ENCODE measurements at regions not wholly inside any gene's neighbourhood (a gene's known extent, or its start where the extent isn't known, plus 50 kb on each side); places are given as distances from the start of the nearest gene placed in this dataset.

- Histone ChIP-seq H3K4me1 (ENCODE audit: control extremely low read depth in 1 of 4, control insufficient read depth in 4 of 4, insufficient read depth in 4 of 4, low read length in 3 of 4) (no peaks in the 10 kb centered on the region), H3K9me3 (ENCODE audit: control extremely low read depth in 1 of 5, control insufficient read depth in 4 of 5, insufficient read depth in 2 of 5, low read depth in 1 of 5, low read length in 4 of 5) (no peaks in the 10 kb centered on the region), H3K36me3 (ENCODE audit: control insufficient read depth in 4 of 4, insufficient read depth in 4 of 4, low read length in 3 of 4) (no peaks in the 10 kb centered on the region), H3K27me3 (replicated peaks in 2 of 5; ENCODE audit: control insufficient read depth in 4 of 5, insufficient read depth in 5 of 5, low read length in 4 of 5) (peaks cover 0 to 22% (median 2%) of the 10 kb centered on the region in 5 experiments), H3K4me3 (ENCODE audit: control insufficient read depth in 1 of 7, extremely low read depth in 1 of 7, insufficient read depth in 4 of 7, low read depth in 2 of 7, low read length in 6 of 7) (no peak overlapping the region), H3K27ac (ENCODE audit: insufficient read depth in 1 of 2, low read depth in 1 of 2, low read length in 2 of 2, poor library complexity in 1 of 2, severe bottlenecking in 2 of 2) (no peak overlapping the region)
- POLR2A ChIA-PET: no interaction called here
- CTCF ChIA-PET: no interaction called here
- WGBS (ENCODE audit: insufficient coverage): 96% methylated on average over 3 of the region's 5 CpGs
- DNase-seq: no peak
Measured at GRCh38 chr9:32707326-32707725, 71.9 kb upstream of the TAF1L start.

- no peak for DNase-seq
- H3K27ac ChIP-seq (ENCODE audit: insufficient read depth in 1 of 2, low read depth in 1 of 2, low read length in 2 of 2, poor library complexity in 1 of 2, severe bottlenecking in 2 of 2): no peak overlapping the region
- no peaks in the 10 kb centered on the region for H3K9me3 ChIP-seq (ENCODE audit: control extremely low read depth in 1 of 5, control insufficient read depth in 4 of 5, insufficient read depth in 2 of 5, low read depth in 1 of 5, low read length in 4 of 5)
- POLR2A ChIA-PET: no interaction called here
- no peaks in the 10 kb centered on the region for H3K36me3 ChIP-seq (ENCODE audit: control insufficient read depth in 4 of 4, insufficient read depth in 4 of 4, low read length in 3 of 4)
- H3K27me3 ChIP-seq (replicated peaks in 2 of 5; ENCODE audit: control insufficient read depth in 4 of 5, insufficient read depth in 5 of 5, low read length in 4 of 5): peaks cover 0 to 15% (median 2%) of the 10 kb centered on the region in 5 experiments
- H3K4me1 ChIP-seq (ENCODE audit: control extremely low read depth in 1 of 4, control insufficient read depth in 4 of 4, insufficient read depth in 4 of 4, low read length in 3 of 4): no peaks in the 10 kb centered on the region
- H3K4me3 ChIP-seq (ENCODE audit: control insufficient read depth in 1 of 7, extremely low read depth in 1 of 7, insufficient read depth in 4 of 7, low read depth in 2 of 7, low read length in 6 of 7): no peak overlapping the region
- 0% methylated on average over 1 of the region's 3 CpGs for WGBS (ENCODE audit: insufficient coverage)
- CTCF ChIA-PET: no interaction called here
Measured at GRCh38 chr9:32708480-32709150, 73.1 kb upstream of the TAF1L start.

DNA sequence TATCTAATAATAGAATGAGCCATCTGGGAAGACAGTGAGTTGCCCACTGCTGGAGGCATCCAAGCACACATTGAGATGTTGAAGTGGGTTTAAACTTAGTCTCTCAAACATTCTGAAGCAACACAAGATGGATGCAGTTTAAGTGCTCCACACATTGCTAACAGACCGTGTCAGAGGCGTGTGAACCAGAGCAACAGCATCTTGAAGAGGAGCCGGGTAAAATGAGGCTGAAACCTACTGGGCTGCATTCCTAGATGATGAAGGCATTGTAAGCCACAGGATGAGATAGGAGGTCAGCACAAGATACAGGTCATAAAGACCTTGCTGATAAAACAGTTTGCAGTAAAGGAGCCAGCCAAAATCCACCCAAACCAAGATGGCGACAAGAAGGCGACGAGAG is 73.5 kb upstream of the TMEM215 start:
- ChIA-PET POLR2A (no interaction called here), CTCF (no interaction called here)

GRCh38 chr9:32716425-32716824 is 66.9 kb upstream of the TMEM215 start:
- peaks cover 0 to 5% (median 0%) of the 10 kb centered on the region in 5 experiments for H3K27me3 ChIP-seq (replicated peaks in 2 of 5; ENCODE audit: control insufficient read depth in 4 of 5, insufficient read depth in 5 of 5, low read length in 4 of 5)
- CTCF ChIA-PET: no interaction called here
- WGBS (ENCODE audit: insufficient coverage): no CpG with 5 or more reads among the region's 1 CpG

More for the DNA sequence above, 73.5 kb upstream of the TMEM215 start:
- no peak for DNase-seq
- H3K36me3 ChIP-seq (ENCODE audit: control insufficient read depth in 4 of 4, insufficient read depth in 4 of 4, low read length in 3 of 4): no peaks in the 10 kb centered on the region
- no peak overlapping the region for H3K27ac ChIP-seq (ENCODE audit: insufficient read depth in 1 of 2, low read depth in 1 of 2, low read length in 2 of 2, poor library complexity in 1 of 2, severe bottlenecking in 2 of 2)
- H3K4me1 ChIP-seq (ENCODE audit: control extremely low read depth in 1 of 4, control insufficient read depth in 4 of 4, insufficient read depth in 4 of 4, low read length in 3 of 4): no peaks in the 10 kb centered on the region
- H3K9me3 ChIP-seq (ENCODE audit: control extremely low read depth in 1 of 5, control insufficient read depth in 4 of 5, insufficient read depth in 2 of 5, low read depth in 1 of 5, low read length in 4 of 5): no peaks in the 10 kb centered on the region
- H3K4me3 ChIP-seq (ENCODE audit: control insufficient read depth in 1 of 7, extremely low read depth in 1 of 7, insufficient read depth in 4 of 7, low read depth in 2 of 7, low read length in 6 of 7): no peak overlapping the region
- WGBS (ENCODE audit: insufficient coverage): 100% methylated on average over 5 of the region's 6 CpGs
- peaks cover 0 to 14% (median 2%) of the 10 kb centered on the region in 5 experiments for H3K27me3 ChIP-seq (replicated peaks in 2 of 5; ENCODE audit: control insufficient read depth in 4 of 5, insufficient read depth in 5 of 5, low read length in 4 of 5)

GRCh38 chr9:32716955-32717543 is 66.3 kb upstream of the TMEM215 start:
- Histone ChIP-seq H3K4me3 (ENCODE audit: control insufficient read depth in 1 of 7, extremely low read depth in 1 of 7, insufficient read depth in 4 of 7, low read depth in 2 of 7, low read length in 6 of 7) (no peak overlapping the region), H3K36me3 (ENCODE audit: control insufficient read depth in 4 of 4, insufficient read depth in 4 of 4, low read length in 3 of 4) (no peaks in the 10 kb centered on the region), H3K4me1 (ENCODE audit: control extremely low read depth in 1 of 4, control insufficient read depth in 4 of 4, insufficient read depth in 4 of 4, low read length in 3 of 4) (no peaks in the 10 kb centered on the region), H3K27ac (ENCODE audit: insufficient read depth in 1 of 2, low read depth in 1 of 2, low read length in 2 of 2, poor library complexity in 1 of 2, severe bottlenecking in 2 of 2) (no peak overlapping the region), H3K9me3 (ENCODE audit: control extremely low read depth in 1 of 5, control insufficient read depth in 4 of 5, insufficient read depth in 2 of 5, low read depth in 1 of 5, low read length in 4 of 5) (no peaks in the 10 kb centered on the region), H3K27me3 (replicated peaks in 2 of 5; ENCODE audit: control insufficient read depth in 4 of 5, insufficient read depth in 5 of 5, low read length in 4 of 5) (peaks cover 0 to 5% (median 0%) of the 10 kb centered on the region in 5 experiments)
- no peak for DNase-seq
- WGBS (ENCODE audit: insufficient coverage): 96% methylated on average over 3 of the region's 4 CpGs
- ChIA-PET POLR2A (no interaction called here), CTCF (no interaction called here)

More at GRCh38 chr9:32716425-32716824, 66.9 kb upstream of the TMEM215 start:
- POLR2A ChIA-PET: no interaction called here
- Histone ChIP-seq H3K4me3 (ENCODE audit: control insufficient read depth in 1 of 7, extremely low read depth in 1 of 7, insufficient read depth in 4 of 7, low read depth in 2 of 7, low read length in 6 of 7) (no peak overlapping the region), H3K4me1 (ENCODE audit: control extremely low read depth in 1 of 4, control insufficient read depth in 4 of 4, insufficient read depth in 4 of 4, low read length in 3 of 4) (no peaks in the 10 kb centered on the region), H3K27ac (ENCODE audit: insufficient read depth in 1 of 2, low read depth in 1 of 2, low read length in 2 of 2, poor library complexity in 1 of 2, severe bottlenecking in 2 of 2) (no peak overlapping the region), H3K36me3 (ENCODE audit: control insufficient read depth in 4 of 4, insufficient read depth in 4 of 4, low read length in 3 of 4) (no peaks in the 10 kb centered on the region), H3K9me3 (ENCODE audit: control extremely low read depth in 1 of 5, control insufficient read depth in 4 of 5, insufficient read depth in 2 of 5, low read depth in 1 of 5, low read length in 4 of 5) (no peaks in the 10 kb centered on the region)
- DNase-seq: no peak

DNA sequence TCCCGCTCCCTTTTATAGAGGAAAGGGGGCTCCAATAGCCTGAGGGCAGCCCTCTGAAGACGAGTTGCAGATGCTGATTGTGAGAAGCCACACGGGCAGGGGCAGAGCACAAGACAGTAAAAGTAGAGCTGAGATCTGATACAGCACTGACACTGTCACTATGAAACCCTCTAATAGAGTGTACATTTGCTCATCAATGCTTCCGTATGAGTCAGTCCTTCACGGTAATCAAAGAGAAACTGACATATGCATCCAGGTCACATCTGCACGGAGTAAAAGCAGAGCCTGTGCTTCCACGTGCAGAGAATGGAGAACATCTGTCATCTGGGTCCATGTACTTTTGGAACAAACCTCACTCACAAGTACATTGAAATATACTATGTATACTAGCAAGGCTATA is 60.6 kb upstream of the TMEM215 start:
- POLR2A ChIA-PET: no interaction called here
- peaks cover 0 to 14% (median 4%) of the 10 kb centered on the region in 5 experiments for H3K27me3 ChIP-seq (replicated peaks in 2 of 5; ENCODE audit: control insufficient read depth in 4 of 5, insufficient read depth in 5 of 5, low read length in 4 of 5)
- WGBS (ENCODE audit: insufficient coverage): 70% methylated on average over 6 of the region's 7 CpGs
- H3K9me3 ChIP-seq (ENCODE audit: control extremely low read depth in 1 of 5, control insufficient read depth in 4 of 5, insufficient read depth in 2 of 5, low read depth in 1 of 5, low read length in 4 of 5): no peaks in the 10 kb centered on the region
- H3K36me3 ChIP-seq (ENCODE audit: control insufficient read depth in 4 of 4, insufficient read depth in 4 of 4, low read length in 3 of 4): no peaks in the 10 kb centered on the region
- CTCF ChIA-PET: no interaction called here
- no peak overlapping the region for H3K4me3 ChIP-seq (ENCODE audit: control insufficient read depth in 1 of 7, extremely low read depth in 1 of 7, insufficient read depth in 4 of 7, low read depth in 2 of 7, low read length in 6 of 7)
- no peak for DNase-seq
- H3K27ac ChIP-seq (ENCODE audit: insufficient read depth in 1 of 2, low read depth in 1 of 2, low read length in 2 of 2, poor library complexity in 1 of 2, severe bottlenecking in 2 of 2): no peak overlapping the region
- H3K4me1 ChIP-seq (ENCODE audit: control extremely low read depth in 1 of 4, control insufficient read depth in 4 of 4, insufficient read depth in 4 of 4, low read length in 3 of 4): no peaks in the 10 kb centered on the region

- H3K27ac ChIP-seq (ENCODE audit: insufficient read depth in 1 of 2, low read depth in 1 of 2, low read length in 2 of 2, poor library complexity in 1 of 2, severe bottlenecking in 2 of 2): no peak overlapping the region
- no peaks in the 10 kb centered on the region for H3K4me1 ChIP-seq (ENCODE audit: control extremely low read depth in 1 of 4, control insufficient read depth in 4 of 4, insufficient read depth in 4 of 4, low read length in 3 of 4)
- no peak for DNase-seq
- H3K4me3 ChIP-seq (ENCODE audit: control insufficient read depth in 1 of 7, extremely low read depth in 1 of 7, insufficient read depth in 4 of 7, low read depth in 2 of 7, low read length in 6 of 7): no peak overlapping the region
- 91% methylated on average over 4 of the region's 5 CpGs for WGBS (ENCODE audit: insufficient coverage)
- peaks cover 0 to 5% (median 1%) of the 10 kb centered on the region in 5 experiments for H3K9me3 ChIP-seq (ENCODE audit: control extremely low read depth in 1 of 5, control insufficient read depth in 4 of 5, insufficient read depth in 2 of 5, low read depth in 1 of 5, low read length in 4 of 5)
- POLR2A ChIA-PET: interaction anchor here (0.6 kb wide), 1 partner anchor 13 kb away, joined by 6 read pairs; no protein-coding TSS in a partner anchor
- H3K27me3 ChIP-seq (replicated peaks in 2 of 5; ENCODE audit: control insufficient read depth in 4 of 5, insufficient read depth in 5 of 5, low read length in 4 of 5): peaks cover 0 to 14% (median 4%) of the 10 kb centered on the region in 5 experiments
- CTCF ChIA-PET: no interaction called here
- no peaks in the 10 kb centered on the region for H3K36me3 ChIP-seq (ENCODE audit: control insufficient read depth in 4 of 4, insufficient read depth in 4 of 4, low read length in 3 of 4)
Measured at GRCh38 chr9:32723789-32724325, 59.5 kb upstream of the TMEM215 start.
